Lower leg skin (tissue), 4 donors: ENCODE measurements at regions not wholly inside any gene's neighbourhood (a gene's known extent, or its start where the extent isn't known, plus 50 kb on each side); places are given as distances from the start of the nearest gene placed in this dataset.
A peak's percentile ranks its signal among the peaks of the same experiment; 100 is the strongest.
"Not testable (repeated sequence)": the region's sequence is repeated elsewhere in the genome, so short reads cannot be mapped to it uniquely, and the experiment has no call there.

Experiments
- DNase-seq, 2 donors: peaks; one replicate each; pipeline ENCODE4 v3.0.0-alpha.2; 2019; ENCODE audit warnings: low spot score in 2 of 2
- H3K4me3 ChIP-seq: fragments of 200-600 bp; sonication (generic); 2 replicates; pipeline ENCODE4 v1.5.1; 2017; ENCODE audit warnings: mild to moderate bottlenecking, low read depth; ENCODE audit not compliant: poor library complexity, severe bottlenecking
- POLR2A ChIP-seq, 2 donors: fragments of 450-650 bp; IDR thresholded peaks; one replicate each; pipeline ENCODE4 v1.6.1; 2016 to 2017; ENCODE audit warnings: antibody characterized with exemption in 2 of 2, mild to moderate bottlenecking in 1 of 2, moderate library complexity in 1 of 2
- WGBS, 2 donors: methylation state at CpG; one replicate each; pipeline ENCODE4 v1.1.5; 2018; 5-methylcytosine and 5-hydroxymethylcytosine counted together
- intact Hi-C: fragments of 100-400 bp; cut with DNase I; formaldehyde crosslinking; loops from one replicate; pipeline ENCODE4 v1.15.0; 2023; ENCODE audit warnings: low total_unique reads
- TF ChIP-seq, protein P1 (sequence below), 3 donors: fragments of 450-650 bp; IDR thresholded peaks; one replicate each; pipeline ENCODE4 v1.5.1; 2016; ENCODE audit warnings: antibody characterized with exemption in 3 of 3, mild to moderate bottlenecking in 3 of 3, moderate library complexity in 2 of 3

DNA sequence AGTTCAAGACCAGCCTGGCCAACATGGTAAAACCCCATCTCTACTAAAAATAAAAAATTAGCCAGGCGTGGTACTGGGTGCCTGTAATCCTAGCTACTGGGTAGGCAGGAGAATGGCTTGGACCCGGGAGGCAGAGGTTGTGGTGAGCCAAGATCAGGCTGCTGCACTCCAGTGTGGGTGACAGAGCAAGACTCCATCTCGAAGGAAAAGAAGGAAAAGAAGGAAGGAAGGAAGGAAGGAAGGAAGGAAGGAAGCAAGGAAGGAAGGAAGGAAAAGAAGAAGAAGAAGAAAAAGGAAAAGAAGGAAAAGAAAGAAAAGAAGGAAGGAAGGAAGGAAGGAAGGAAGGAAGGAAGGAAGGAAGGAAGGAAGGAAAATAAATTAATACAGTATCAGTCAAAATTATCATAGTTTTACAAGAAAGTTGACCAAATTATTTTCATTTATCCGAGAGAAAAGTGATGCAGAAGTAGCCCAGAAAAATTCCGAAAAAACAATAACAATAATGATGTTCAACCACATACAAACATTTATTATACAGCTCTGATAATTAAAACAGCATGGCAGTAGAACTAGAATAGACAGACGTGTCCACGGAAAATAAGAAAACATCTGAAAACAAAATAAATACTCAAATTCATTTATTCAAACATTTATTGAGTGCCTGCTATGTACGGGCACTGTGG is 292.4 kb upstream of the MKLN1 start:
- DNase-seq: no peak
- no peak for TF ChIP-seq POLR2A (IDR thresholded peaks at IDR 0.05)
- TF ChIP-seq, protein P1, sequence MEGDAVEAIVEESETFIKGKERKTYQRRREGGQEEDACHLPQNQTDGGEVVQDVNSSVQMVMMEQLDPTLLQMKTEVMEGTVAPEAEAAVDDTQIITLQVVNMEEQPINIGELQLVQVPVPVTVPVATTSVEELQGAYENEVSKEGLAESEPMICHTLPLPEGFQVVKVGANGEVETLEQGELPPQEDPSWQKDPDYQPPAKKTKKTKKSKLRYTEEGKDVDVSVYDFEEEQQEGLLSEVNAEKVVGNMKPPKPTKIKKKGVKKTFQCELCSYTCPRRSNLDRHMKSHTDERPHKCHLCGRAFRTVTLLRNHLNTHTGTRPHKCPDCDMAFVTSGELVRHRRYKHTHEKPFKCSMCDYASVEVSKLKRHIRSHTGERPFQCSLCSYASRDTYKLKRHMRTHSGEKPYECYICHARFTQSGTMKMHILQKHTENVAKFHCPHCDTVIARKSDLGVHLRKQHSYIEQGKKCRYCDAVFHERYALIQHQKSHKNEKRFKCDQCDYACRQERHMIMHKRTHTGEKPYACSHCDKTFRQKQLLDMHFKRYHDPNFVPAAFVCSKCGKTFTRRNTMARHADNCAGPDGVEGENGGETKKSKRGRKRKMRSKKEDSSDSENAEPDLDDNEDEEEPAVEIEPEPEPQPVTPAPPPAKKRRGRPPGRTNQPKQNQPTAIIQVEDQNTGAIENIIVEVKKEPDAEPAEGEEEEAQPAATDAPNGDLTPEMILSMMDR (IDR thresholded peaks at IDR 0.05): no peak
- H3K4me3 ChIP-seq: no peak overlapping the region
- 81 to 83% methylated on average over 8 of the region's 8 CpGs for WGBS, 2 donors
- intact Hi-C loops: no loop called here

DNA sequence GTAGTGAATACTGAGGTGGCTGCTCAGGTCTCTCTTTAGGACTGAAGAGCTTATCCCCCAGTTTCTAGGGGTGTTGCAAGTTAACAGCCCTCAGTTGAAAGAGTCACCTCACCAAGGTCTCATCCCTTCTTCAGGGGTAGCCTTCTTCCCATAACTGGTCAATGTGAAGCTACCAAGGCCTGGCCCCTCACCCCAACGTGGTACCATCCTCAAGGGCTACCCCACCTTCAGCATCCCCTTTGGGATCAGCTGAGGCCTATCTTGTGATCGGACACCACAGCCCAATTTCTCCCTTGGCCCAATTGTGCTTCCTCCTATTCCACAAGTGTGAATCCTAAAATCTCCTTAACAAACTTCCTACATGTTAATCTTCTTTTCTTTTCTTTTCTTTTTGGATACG is 289.5 kb upstream of the MKLN1 start:
- WGBS, 2 donors: 84 to 85% methylated on average over 3 of the region's 3 CpGs
- intact Hi-C loops: no loop called here

DNA sequence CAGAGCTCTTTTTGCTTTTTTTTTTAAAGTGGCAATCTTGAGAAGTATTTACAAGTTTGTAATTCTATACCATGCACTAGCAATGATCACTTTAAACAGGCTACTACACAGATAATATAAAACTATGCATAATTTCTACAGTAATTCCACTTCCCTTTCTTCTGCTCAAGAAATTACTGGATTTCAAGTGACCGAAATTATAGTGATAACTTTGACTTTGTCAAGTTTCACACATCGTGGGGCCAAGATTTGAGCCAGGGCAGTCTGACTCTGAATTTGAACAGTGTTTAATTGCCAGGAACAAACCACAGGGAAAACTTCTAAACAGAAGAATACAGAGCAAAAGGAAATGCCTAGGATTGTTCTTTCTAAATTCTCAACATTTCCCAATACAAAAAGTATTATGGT is 288.3 kb upstream of the MKLN1 start:
- no peak for DNase-seq
- TF ChIP-seq, protein P1 (IDR thresholded peaks at IDR 0.05): no peak
- no peak for TF ChIP-seq POLR2A (IDR thresholded peaks at IDR 0.05)
- intact Hi-C loops: no loop called here
- H3K4me3 ChIP-seq: no peak overlapping the region
- WGBS, 2 donors: 30 to 40% methylated on average over 2 of the region's 2 CpGs

More for the DNA sequence above, 289.5 kb upstream of the MKLN1 start:
- peak in 1 of 2 donors; percentile 13 for DNase-seq
- no peak for TF ChIP-seq POLR2A (IDR thresholded peaks at IDR 0.05)
- TF ChIP-seq, protein P1 (IDR thresholded peaks at IDR 0.05): no peak
- H3K4me3 ChIP-seq: no peak overlapping the region

DNA sequence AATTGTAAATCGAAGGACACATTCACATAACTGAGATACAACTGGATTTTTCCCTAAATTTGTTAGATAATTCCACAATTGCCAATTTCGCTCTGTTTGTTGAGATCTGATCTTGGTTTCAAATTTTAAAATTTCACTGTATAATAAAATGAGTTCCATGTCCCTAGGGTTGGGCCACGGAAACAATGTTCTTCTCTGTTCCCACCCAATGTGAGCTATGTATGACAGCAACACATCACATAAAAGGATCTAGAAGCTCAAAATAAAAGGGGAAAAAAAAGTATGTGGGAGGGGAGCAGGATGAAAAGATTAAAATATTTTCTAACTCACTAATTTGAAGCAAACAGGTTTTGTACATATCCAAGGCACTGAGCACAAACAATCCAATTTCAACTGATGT is 287.8 kb upstream of the MKLN1 start:
- intact Hi-C loops: loop anchor here (5.0 kb wide), 1 partner anchor 143 kb away; no protein-coding TSS in a partner anchor
- WGBS, 2 donors: 58 to 60% methylated on average over 3 of the region's 3 CpGs
- no peak for DNase-seq
- no peak overlapping the region for H3K4me3 ChIP-seq
- TF ChIP-seq POLR2A (IDR thresholded peaks at IDR 0.05): no peak
- TF ChIP-seq, protein P1 (IDR thresholded peaks at IDR 0.05): no peak

DNA sequence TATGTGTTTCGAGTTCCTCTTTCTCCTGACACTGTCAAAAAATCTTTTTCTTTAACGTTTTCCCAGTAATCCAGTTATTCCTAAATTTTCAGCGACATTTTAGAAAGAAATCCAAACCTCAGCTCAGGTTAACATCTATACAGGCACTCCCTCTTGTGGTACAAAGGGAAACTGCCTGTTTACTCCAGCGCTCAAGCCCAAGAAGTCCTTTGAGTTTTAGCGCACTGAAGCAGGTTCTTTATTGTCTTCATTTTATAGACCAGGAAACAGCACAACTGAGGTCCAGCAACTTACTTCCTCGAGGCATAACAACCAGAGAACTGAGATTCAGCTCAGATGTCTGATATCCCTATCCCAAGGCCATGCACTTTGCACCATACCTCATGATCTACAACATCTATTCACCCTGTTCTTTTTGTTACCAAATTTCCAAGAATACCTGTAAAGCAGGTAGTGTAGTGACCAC is 287.2 kb upstream of the MKLN1 start:
- peak in 1 of 2 donors; percentile 72 for DNase-seq
- intact Hi-C loops: loop anchor here (5.0 kb wide), 1 partner anchor 143 kb away; no protein-coding TSS in a partner anchor
- TF ChIP-seq, protein P1 (IDR thresholded peaks at IDR 0.05): peak in 1 of 3 donors; percentile 89
- no peak for TF ChIP-seq POLR2A (IDR thresholded peaks at IDR 0.05)
- 2% methylated on average over 6 of the region's 6 CpGs for WGBS, 2 donors
- H3K4me3 ChIP-seq: no peak overlapping the region

DNA sequence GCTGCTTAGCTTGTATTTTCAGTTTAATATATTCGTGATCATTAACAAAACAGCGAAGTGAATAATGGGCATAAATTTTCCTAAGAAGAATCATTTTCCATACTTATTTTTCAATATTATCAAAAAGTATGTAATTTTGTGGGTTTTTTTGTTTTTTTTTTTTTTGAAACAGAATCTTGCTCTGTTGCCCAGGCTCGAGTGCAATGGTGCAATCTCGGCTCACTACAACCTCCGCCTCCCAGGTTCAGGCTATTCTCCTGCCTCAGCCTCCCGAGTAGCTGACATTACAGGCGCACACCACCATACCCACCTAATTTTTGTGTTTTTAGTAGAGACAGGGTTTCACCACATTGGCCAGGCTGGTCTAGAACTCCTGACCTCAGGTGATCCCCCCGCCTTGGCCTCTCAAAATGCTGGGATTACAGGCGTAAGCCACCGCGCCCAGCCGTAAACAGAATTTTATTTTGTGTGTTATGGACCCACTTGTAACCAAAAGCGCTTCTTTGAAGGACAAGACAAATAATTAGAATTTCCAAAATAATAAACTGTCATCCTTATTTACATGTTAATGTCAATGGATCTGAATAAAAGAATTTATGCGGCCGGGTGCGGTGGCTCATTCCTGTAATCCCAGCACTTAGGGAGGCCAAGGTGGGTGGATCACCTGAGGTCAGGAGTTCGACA is 286.5 kb upstream of the MKLN1 start:
- 93% methylated on average over 17 of the region's 17 CpGs for WGBS, 2 donors
- DNase-seq, H3K4me3 ChIP-seq: not testable (repeated sequence)
- intact Hi-C loops: loop anchor here (5.0 kb wide), 1 partner anchor 144 kb away; no protein-coding TSS in a partner anchor
